ENCODE measurements at regions not wholly inside any gene's neighbourhood (a gene's known extent, or its start where the extent isn't known, plus 50 kb on each side); places are given as distances from the start of the nearest gene placed in this dataset.

- TF ChIP-seq GATA3 (IDR thresholded peaks at IDR 0.05; ENCODE audit: low read depth, low read length) = no peak
- no peak for TF ChIP-seq GATA2 (IDR thresholded peaks at IDR 0.05; ENCODE audit: low read depth, low read length)
Observed at GRCh38 chr1:164256456-164256855, 302.5 kb upstream of the PBX1 start.
